ENCODE measurements at regions not wholly inside any gene's neighbourhood (a gene's known extent, or its start where the extent isn't known, plus 50 kb on each side); places are given as distances from the start of the nearest gene placed in this dataset.

DNA sequence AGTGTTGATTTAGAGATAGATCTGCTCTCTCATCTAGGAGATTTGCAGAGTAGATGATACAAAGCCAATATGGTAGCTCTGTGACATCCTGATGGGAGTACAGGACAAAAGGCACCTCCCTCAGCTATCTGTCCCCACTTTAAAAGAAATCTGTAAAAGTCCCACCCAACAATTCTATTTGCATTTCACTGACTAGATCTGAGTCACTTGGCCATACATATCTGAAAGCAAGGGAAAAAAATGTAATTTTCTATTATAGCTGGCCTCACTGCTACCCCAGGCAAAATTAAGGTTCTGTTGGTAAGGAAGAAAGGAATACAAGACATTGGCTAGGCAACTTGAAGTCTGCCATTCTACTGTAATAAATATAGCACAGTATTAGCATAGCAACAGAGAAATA lies 96.2 kb upstream of the RNF180 start:
- ATAC-seq, result no peak

GRCh38 chr5:64050296-64050695 lies 88.1 kb upstream of the HTR1A start:
- TF ChIP-seq CSDC2 (CRISPR knock-in tag; IDR thresholded peaks at IDR 0.05), result no peak
- TF ChIP-seq ISL1 (CRISPR knock-in tag; IDR thresholded peaks at IDR 0.05), result no peak
- TF ChIP-seq PPARA (CRISPR knock-in tag; IDR thresholded peaks at IDR 0.05; ENCODE audit: borderline replicate concordance), result no peak
- TF ChIP-seq ARNTL (CRISPR knock-in tag; IDR thresholded peaks at IDR 0.05; ENCODE audit: borderline replicate concordance, low read depth), result no peak
- TF ChIP-seq POU6F1 (CRISPR knock-in tag; IDR thresholded peaks at IDR 0.05; ENCODE audit: borderline replicate concordance, low read depth), result no peak
- no peak for ATAC-seq

More for the DNA sequence above, 96.2 kb upstream of the RNF180 start:
- TF ChIP-seq ZFP30 (CRISPR knock-in tag; IDR thresholded peaks at IDR 0.05) (no peak), RARB (CRISPR knock-in tag; IDR thresholded peaks at IDR 0.05) (no peak), OSR1 (CRISPR knock-in tag; IDR thresholded peaks at IDR 0.05) (no peak), TSHZ2 (CRISPR knock-in tag; IDR thresholded peaks at IDR 0.05) (no peak), GLIS3 (CRISPR knock-in tag; IDR thresholded peaks at IDR 0.05) (no peak), CREB5 (CRISPR knock-in tag; IDR thresholded peaks at IDR 0.05; ENCODE audit: low read depth) (no peak)
- TF ChIP-seq, protein P1, sequence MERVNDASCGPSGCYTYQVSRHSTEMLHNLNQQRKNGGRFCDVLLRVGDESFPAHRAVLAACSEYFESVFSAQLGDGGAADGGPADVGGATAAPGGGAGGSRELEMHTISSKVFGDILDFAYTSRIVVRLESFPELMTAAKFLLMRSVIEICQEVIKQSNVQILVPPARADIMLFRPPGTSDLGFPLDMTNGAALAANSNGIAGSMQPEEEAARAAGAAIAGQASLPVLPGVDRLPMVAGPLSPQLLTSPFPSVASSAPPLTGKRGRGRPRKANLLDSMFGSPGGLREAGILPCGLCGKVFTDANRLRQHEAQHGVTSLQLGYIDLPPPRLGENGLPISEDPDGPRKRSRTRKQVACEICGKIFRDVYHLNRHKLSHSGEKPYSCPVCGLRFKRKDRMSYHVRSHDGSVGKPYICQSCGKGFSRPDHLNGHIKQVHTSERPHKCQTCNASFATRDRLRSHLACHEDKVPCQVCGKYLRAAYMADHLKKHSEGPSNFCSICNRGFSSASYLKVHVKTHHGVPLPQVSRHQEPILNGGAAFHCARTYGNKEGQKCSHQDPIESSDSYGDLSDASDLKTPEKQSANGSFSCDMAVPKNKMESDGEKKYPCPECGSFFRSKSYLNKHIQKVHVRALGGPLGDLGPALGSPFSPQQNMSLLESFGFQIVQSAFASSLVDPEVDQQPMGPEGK (CRISPR knock-in tag; IDR thresholded peaks at IDR 0.05; ENCODE audit: borderline replicate concordance), result no peak

DNA sequence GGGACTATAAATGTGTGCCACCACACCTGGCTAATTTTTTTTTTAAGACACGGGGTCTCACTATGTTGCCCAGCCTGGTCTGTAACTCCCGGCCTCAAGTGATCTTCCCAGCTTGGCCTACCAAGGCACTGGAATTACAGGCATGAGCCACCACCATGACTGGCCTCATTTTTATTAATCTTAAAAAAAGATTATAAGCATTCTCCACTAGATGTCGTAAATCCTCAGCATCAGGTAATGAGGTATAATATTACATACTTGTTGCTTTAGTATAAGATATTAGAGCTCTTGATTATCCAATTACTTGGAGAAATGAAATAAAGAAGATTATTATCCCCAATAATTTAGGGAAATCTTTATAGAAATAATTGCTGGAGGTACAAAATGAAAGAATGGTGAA lies 78.2 kb upstream of the HTR1A start:
- TF ChIP-seq BACH2 (CRISPR knock-in tag; IDR thresholded peaks at IDR 0.05; ENCODE audit: borderline replicate concordance), result no peak
- TF ChIP-seq, protein P2, sequence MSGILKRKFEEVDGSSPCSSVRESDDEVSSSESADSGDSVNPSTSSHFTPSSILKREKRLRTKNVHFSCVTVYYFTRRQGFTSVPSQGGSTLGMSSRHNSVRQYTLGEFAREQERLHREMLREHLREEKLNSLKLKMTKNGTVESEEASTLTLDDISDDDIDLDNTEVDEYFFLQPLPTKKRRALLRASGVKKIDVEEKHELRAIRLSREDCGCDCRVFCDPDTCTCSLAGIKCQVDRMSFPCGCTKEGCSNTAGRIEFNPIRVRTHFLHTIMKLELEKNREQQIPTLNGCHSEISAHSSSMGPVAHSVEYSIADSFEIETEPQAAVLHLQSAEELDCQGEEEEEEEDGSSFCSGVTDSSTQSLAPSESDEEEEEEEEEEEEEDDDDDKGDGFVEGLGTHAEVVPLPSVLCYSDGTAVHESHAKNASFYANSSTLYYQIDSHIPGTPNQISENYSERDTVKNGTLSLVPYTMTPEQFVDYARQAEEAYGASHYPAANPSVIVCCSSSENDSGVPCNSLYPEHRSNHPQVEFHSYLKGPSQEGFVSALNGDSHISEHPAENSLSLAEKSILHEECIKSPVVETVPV (CRISPR knock-in tag; IDR thresholded peaks at IDR 0.05), result no peak
- no peak for TF ChIP-seq ZNF70 (CRISPR knock-in tag; IDR thresholded peaks at IDR 0.05)
- no peak for TF ChIP-seq ZFP3 (CRISPR knock-in tag; IDR thresholded peaks at IDR 0.05)
- TF ChIP-seq, protein P1 (CRISPR knock-in tag; IDR thresholded peaks at IDR 0.05; ENCODE audit: borderline replicate concordance), result no peak
- no peak for TF ChIP-seq POU6F1 (CRISPR knock-in tag; IDR thresholded peaks at IDR 0.05; ENCODE audit: borderline replicate concordance, low read depth)
- no peak for TF ChIP-seq ESRRG (CRISPR knock-in tag; IDR thresholded peaks at IDR 0.05)
- no peak for TF ChIP-seq TSHZ2 (CRISPR knock-in tag; IDR thresholded peaks at IDR 0.05)
- TF ChIP-seq TOX (CRISPR knock-in tag; IDR thresholded peaks at IDR 0.05; ENCODE audit: borderline replicate concordance), result no peak
- no peak for TF ChIP-seq OSR1 (CRISPR knock-in tag; IDR thresholded peaks at IDR 0.05)
- no peak for TF ChIP-seq CREB5 (CRISPR knock-in tag; IDR thresholded peaks at IDR 0.05; ENCODE audit: low read depth)
- no peak for TF ChIP-seq ARNTL (CRISPR knock-in tag; IDR thresholded peaks at IDR 0.05; ENCODE audit: borderline replicate concordance, low read depth)
- TF ChIP-seq ZC3H10 (CRISPR knock-in tag; IDR thresholded peaks at IDR 0.05), result no peak
- no peak for TF ChIP-seq GLIS3 (CRISPR knock-in tag; IDR thresholded peaks at IDR 0.05)
- TF ChIP-seq RARB (CRISPR knock-in tag; IDR thresholded peaks at IDR 0.05), result no peak
- TF ChIP-seq ISL1 (CRISPR knock-in tag; IDR thresholded peaks at IDR 0.05), result no peak
- TF ChIP-seq SNAI2 (CRISPR knock-in tag; IDR thresholded peaks at IDR 0.05), result no peak
- no peak for ATAC-seq
